Testis (tissue), 2 donors: ENCODE measurements at regions not wholly inside any gene's neighbourhood (a gene's known extent, or its start where the extent isn't known, plus 50 kb on each side); places are given as distances from the start of the nearest gene placed in this dataset.

ENCODE experiments used
- DNase-seq: peaks from one replicate; pipeline ENCODE4 v3.0.0-alpha.2; 2019
- H3K27ac ChIP-seq, 2 donors: fragments of 200-600 bp; sonication (generic); one replicate each; pipeline ENCODE4 v1.5.1; 2019
- H3K27me3 ChIP-seq: fragments of 200-600 bp; sonication (generic); one replicate; pipeline ENCODE4 v1.5.1; 2019
- H3K36me3 ChIP-seq: fragments of 200-600 bp; sonication (generic); one replicate; pipeline ENCODE4 v1.5.1; 2017; ENCODE audit warnings: low read depth; ENCODE audit errors: missing control alignments
- H3K4me1 ChIP-seq: fragments of 200-600 bp; sonication (generic); one replicate; pipeline ENCODE4 v1.5.1; 2019
- H3K4me3 ChIP-seq, 2 donors: fragments of 200-600 bp; sonication (generic); one replicate each; pipeline ENCODE4 v1.5.1; 2017 to 2019
- H3K9me3 ChIP-seq: fragments of 200-600 bp; sonication (generic); one replicate; pipeline ENCODE4 v1.5.1; 2017
- POLR2A ChIP-seq: fragments of 450-650 bp; IDR thresholded peaks from one replicate; pipeline ENCODE4 v1.6.1; 2017; ENCODE audit warnings: antibody characterized with exemption, mild to moderate bottlenecking, moderate library complexity
- WGBS, 2 donors: methylation state at CpG; one replicate each; pipeline ENCODE4 v1.1.5; 2018; 5-methylcytosine and 5-hydroxymethylcytosine counted together
- intact Hi-C: fragments of 100-400 bp; cut with DNase I; formaldehyde crosslinking; loops from one replicate; pipeline ENCODE4 v1.15.1; 2023; ENCODE audit warnings: low total_unique reads
- TF ChIP-seq, protein P1 (sequence below), 3 experiments: fragments of 450-650 bp in 2 of 3; fragments of 200-600 bp in 1 of 3; sonication (generic) in 1 of 3; IDR thresholded peaks; one replicate each; pipeline ENCODE4 v1.5.1; 2016 to 2019; ENCODE audit warnings: antibody characterized with exemption in 3 of 3, mild to moderate bottlenecking in 2 of 3, moderate library complexity in 1 of 3

DNA sequence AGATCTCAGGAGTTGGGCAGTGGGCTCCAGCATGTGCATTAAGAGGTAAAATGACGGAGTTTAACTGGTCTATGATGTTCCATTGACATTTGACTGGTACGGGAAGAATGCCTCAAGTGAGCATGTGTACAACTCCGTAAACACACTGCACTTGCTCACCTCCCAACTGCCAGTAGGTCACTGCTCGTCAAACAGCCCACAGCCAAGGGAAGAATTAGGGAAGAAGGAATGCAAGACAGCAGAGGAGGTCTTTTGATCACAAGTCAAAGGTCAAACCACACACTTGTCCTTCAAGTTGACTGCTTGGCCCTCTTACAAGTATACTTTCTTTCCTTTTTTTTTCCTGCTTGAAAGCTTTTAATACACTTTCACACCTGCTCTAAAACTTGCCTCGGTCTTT lies 236.7 kb downstream of the B3GLCT start:
- no peak overlapping the region for H3K27ac ChIP-seq
- H3K4me3 ChIP-seq, result no peak overlapping the region
- H3K9me3 ChIP-seq, result no peaks in the 10 kb centered on the region
- intact Hi-C loops, result no loop called here
- TF ChIP-seq, protein P1, sequence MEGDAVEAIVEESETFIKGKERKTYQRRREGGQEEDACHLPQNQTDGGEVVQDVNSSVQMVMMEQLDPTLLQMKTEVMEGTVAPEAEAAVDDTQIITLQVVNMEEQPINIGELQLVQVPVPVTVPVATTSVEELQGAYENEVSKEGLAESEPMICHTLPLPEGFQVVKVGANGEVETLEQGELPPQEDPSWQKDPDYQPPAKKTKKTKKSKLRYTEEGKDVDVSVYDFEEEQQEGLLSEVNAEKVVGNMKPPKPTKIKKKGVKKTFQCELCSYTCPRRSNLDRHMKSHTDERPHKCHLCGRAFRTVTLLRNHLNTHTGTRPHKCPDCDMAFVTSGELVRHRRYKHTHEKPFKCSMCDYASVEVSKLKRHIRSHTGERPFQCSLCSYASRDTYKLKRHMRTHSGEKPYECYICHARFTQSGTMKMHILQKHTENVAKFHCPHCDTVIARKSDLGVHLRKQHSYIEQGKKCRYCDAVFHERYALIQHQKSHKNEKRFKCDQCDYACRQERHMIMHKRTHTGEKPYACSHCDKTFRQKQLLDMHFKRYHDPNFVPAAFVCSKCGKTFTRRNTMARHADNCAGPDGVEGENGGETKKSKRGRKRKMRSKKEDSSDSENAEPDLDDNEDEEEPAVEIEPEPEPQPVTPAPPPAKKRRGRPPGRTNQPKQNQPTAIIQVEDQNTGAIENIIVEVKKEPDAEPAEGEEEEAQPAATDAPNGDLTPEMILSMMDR (IDR thresholded peaks at IDR 0.05), result no peak
- no peak for TF ChIP-seq POLR2A
- H3K4me1 ChIP-seq, result no peaks in the 10 kb centered on the region
- H3K27me3 ChIP-seq, result no peaks in the 10 kb centered on the region
- 78 to 81% methylated on average over 5 of the region's 5 CpGs for WGBS, 2 donors
- no peaks in the 10 kb centered on the region for H3K36me3 ChIP-seq
- DNase-seq, result no peak

DNA sequence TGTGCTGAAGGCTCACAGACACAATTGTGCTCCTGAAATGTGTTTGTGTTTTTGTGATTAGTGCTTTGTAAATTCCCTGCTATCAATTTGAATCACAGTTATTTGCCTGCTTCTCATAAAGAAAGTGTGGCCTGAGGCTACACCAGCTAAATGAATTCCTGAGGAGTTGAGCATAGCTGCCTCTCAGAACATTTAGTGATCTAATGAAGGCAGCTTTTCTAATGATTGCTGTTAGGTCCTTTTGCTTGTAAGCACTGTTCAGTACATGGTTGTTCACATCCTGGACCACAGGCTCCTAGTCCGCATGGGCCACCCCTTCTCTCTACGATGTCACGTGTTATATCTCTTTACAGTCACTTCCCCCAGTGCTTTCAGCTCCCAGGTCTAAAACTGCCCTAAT lies 238.2 kb downstream of the B3GLCT start:
- no peak overlapping the region for H3K27ac ChIP-seq
- intact Hi-C loops, result no loop called here
- no peak for DNase-seq
- no peaks in the 10 kb centered on the region for H3K9me3 ChIP-seq
- H3K4me3 ChIP-seq, result no peak overlapping the region
- 89 to 90% methylated on average over 3 of the region's 3 CpGs for WGBS, 2 donors
- TF ChIP-seq POLR2A, result no peak
- TF ChIP-seq, protein P1 (IDR thresholded peaks at IDR 0.05), result no peak
- H3K27me3 ChIP-seq, result no peaks in the 10 kb centered on the region
- H3K4me1 ChIP-seq, result no peaks in the 10 kb centered on the region
- H3K36me3 ChIP-seq, result no peaks in the 10 kb centered on the region

DNA sequence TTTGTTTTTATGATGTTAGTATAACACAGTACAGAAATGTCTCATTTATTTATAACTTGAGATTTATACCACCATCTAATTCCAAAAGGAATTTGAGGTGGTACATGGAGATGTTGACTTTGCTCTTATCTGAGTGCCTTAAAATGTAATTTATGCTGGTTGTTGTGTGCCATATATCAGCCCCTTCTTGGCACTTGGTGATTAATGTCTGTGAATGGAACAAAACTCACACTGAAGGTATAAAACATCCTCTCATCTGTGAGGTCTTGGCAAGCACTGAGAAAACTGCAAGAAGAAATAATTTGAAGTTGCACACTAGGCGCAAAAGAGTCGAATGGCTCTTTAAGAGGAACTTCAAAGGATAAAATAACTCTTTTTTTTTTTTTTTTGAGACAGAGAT lies 240.4 kb downstream of the B3GLCT start:
- TF ChIP-seq, protein P1 (IDR thresholded peaks at IDR 0.05), result no peak
- no peak for TF ChIP-seq POLR2A
- intact Hi-C loops, result no loop called here
- Histone ChIP-seq H3K4me3 (no peak overlapping the region), H3K4me1 (no peaks in the 10 kb centered on the region), H3K27ac (no peak overlapping the region), H3K9me3 (no peaks in the 10 kb centered on the region), H3K36me3 (no peaks in the 10 kb centered on the region), H3K27me3 (no peaks in the 10 kb centered on the region)
- 48 to 65% methylated on average over 2 of the region's 2 CpGs for WGBS, 2 donors
- no peak for DNase-seq

DNA sequence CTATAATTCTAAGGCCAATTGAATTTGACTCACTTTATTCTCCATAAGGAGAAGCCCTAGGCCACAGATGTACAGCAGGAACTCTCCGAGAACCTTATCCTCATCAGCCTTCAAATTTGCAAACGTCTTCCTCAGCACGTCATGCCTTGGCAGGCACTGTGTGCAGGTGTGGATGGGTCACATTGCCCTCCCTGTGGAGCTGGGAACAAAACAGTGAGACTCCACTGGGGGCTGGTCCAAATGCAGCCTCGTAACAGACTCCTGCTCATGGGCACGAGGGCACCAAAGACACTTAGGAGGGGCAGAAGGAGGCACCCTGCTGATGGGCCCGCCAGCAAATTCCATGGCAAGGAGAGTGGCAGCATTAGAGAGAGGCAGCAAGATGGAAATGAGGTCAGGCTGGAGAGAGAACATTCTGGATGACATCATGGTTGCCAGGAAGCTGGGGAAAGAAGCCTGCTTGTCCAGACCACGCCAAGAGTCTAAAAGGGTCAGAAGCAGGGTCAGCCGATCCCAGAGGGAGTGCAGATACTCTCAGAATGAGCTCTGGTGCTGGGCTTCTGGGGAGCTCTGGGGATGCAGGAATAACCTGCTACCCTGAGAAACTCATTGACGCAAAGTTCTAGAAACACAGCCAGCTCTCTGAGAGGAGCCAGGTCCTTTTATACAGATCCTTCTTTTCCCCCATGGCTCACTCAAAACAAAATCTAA lies 242.2 kb downstream of the B3GLCT start:
- 67 to 71% methylated on average over 9 of the region's 9 CpGs for WGBS, 2 donors
- Histone ChIP-seq H3K4me1 (no peaks in the 10 kb centered on the region), H3K36me3 (no peaks in the 10 kb centered on the region), H3K9me3 (no peaks in the 10 kb centered on the region), H3K27me3 (no peaks in the 10 kb centered on the region), H3K4me3 (no peak overlapping the region), H3K27ac (no peak overlapping the region)
- TF ChIP-seq, protein P1 (IDR thresholded peaks at IDR 0.05), result no peak
- TF ChIP-seq POLR2A, result no peak
- intact Hi-C loops, result no loop called here
- DNase-seq, result no peak

DNA sequence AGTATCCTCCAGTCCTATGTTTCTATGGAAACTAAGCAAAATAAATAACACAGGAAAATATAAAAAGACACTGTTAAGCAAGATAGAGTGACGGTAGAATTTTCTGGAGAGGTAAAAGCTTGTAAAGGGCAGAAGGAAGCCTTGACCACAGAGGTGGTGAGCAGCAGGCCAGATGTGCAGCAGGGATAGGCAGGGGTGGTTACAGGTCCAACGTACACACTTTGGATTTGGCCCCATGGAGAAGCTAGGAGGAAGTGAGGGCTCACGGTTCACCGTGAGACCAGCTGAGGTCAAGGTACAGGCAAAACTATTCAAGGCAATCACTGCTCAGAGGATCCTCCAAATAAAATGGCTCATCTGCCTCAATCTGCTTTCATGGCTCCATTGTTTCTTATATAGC lies 242.8 kb downstream of the B3GLCT start:
- H3K36me3 ChIP-seq, result no peaks in the 10 kb centered on the region
- 54 to 78% methylated on average over 4 of the region's 4 CpGs for WGBS, 2 donors
- no peak for DNase-seq
- H3K4me1 ChIP-seq, result no peaks in the 10 kb centered on the region
- H3K4me3 ChIP-seq, result no peak overlapping the region
- intact Hi-C loops, result no loop called here
- no peak overlapping the region for H3K27ac ChIP-seq
- H3K27me3 ChIP-seq, result no peaks in the 10 kb centered on the region
- no peaks in the 10 kb centered on the region for H3K9me3 ChIP-seq
- TF ChIP-seq POLR2A, result no peak
- TF ChIP-seq, protein P1 (IDR thresholded peaks at IDR 0.05), result no peak
